OCI-LY3 (cell line): ENCODE measurements at regions not wholly inside any gene's neighbourhood (a gene's known extent, or its start where the extent isn't known, plus 50 kb on each side); places are given as distances from the start of the nearest gene placed in this dataset.

Experiments used
- CTCF ChIP-seq: fragments of 200-600, 300-600 bp; sonication (generic); IDR thresholded peaks from 2 replicates; pipeline ENCODE4 v1.5.1; 2014; ENCODE audit warnings: antibody characterized with exemption, low read length, low read depth
- EZH2phosphoT487 ChIP-seq: fragments of 200-600 bp; shearing (Covaris generic); IDR thresholded peaks from 2 replicates; pipeline ENCODE4 v1.6.1; 2018; ENCODE audit warnings: antibody characterized with exemption, mixed run types, low read depth

GRCh38 chr3:193968380-193968974 lies 167.5 kb upstream of the HES1 start:
- TF ChIP-seq CTCF (no peak), EZH2phosphoT487 (no peak)
